HG03039 (cell line): ENCODE measurements at regions not wholly inside any gene's neighbourhood (a gene's known extent, or its start where the extent isn't known, plus 50 kb on each side); places are given as distances from the start of the nearest gene placed in this dataset.
A peak's percentile ranks its signal among the peaks of the same experiment; 100 is the strongest.

Experiments used
- ATAC-seq: cut with Tn5 transposase; IDR thresholded peaks from one replicate; pipeline ENCODE4 v1.9.1; 2021; ENCODE audit warnings: mild to moderate bottlenecking, moderate library complexity; ENCODE audit not compliant: unreplicated experiment

DNA sequence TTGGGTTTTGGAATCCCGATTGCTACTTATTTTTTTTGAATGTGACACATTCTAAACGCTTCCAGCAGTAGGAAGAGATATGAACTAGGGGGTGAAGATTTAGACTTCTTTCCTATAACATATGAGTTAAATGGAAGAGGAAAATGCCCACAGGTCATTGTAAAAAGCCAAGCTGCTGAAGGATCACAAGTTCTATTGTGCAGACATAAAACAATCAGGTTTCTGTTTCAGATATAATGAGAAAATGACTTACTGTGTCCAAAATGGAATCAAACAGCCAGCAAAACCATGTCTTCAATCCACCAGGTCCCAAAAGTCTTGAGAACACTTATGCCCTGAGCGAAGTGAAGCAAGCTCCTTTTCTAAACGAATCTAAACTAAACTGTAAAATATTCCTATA is 157.0 kb upstream of the SOX9 start:
- ATAC-seq: no peak

DNA sequence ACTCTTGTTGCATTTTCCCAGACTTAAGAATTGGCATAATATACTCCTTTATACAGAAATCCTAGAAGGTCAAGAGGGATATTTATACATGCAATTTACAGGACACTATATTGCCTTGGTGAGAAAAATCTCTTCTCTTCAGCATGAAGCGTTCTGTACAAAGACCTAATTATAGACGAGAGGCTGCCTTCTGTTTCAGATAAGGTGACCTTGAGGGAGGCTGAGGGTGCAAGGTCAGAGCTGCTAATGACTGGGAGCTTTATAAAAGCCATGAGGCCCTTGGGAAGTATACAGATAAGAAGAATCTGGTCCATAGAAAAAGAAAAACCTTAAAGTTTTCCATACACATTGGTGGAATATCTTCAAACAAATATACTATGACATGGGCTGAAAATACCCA is 156.3 kb upstream of the SOX9 start:
- no peak for ATAC-seq

- ATAC-seq: no peak
Observed at GRCh38 chr17:71966055-71966454, 154.8 kb upstream of the SOX9 start.

DNA sequence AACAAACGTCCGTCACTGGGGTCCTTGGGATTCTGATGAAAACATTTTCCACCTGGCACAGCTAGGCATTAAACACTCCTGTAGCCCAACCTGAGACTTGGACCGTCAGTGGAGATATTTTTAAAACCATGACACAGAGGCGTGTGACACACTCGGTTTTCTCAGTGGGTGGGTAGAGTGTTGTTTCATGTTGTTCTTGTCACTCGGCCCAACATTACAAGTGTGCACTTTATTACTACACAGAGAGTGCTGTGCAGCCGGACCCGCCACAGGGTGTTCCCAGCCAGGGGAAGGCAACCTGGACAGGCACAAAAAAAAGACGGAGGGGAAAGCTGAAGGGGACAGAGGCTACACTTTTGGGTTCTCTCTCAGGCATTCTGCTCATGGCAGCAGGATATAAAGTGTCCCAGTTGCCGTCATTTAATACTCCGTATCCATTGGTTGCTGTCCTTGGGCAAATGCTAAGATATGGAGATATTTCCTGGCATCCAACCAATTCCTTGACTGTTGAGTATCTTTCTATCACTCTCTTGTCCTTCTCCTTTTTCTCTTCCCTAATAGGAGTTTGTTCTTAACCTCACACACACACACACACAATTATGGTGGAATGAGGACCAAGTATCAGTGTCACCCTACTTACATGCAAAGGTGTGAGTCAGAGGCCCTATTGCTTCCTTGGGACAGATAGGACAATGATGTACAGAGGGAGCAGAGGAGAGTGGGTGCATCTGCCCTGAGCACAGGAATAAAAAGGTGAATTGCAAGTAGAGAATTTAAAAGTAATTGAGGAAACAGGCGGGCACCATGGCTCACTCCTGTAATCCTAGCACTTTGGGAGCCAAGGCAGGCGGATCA is 154.1 kb upstream of the SOX9 start:
- no peak for ATAC-seq

GRCh38 chr17:71969500-71969899 is 151.3 kb upstream of the SOX9 start:
- no peak for ATAC-seq

DNA sequence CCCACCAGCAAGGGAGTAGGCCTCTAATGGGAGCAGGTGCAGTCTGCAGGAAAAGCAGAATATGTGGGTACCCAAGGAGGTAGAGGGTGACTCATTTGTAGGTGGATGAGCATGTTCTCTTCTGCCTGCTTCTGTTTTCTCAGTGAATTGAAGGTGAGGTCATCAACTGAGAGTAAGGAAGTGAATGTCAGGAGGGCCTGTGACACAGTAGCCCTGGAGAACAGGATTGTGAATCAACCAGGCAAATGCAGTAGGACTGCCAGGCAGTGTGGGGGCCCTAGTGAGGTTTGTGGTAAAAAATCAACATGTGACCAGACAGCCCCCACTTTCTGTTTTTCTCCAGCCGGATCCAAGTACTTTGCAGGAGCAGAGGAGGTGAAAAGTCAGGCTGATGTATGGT is 150.5 kb upstream of the SOX9 start:
- ATAC-seq: peak; percentile 68

- ATAC-seq: no peak
Observed at GRCh38 chr17:71974051-71974450, 146.8 kb upstream of the SOX9 start.

DNA sequence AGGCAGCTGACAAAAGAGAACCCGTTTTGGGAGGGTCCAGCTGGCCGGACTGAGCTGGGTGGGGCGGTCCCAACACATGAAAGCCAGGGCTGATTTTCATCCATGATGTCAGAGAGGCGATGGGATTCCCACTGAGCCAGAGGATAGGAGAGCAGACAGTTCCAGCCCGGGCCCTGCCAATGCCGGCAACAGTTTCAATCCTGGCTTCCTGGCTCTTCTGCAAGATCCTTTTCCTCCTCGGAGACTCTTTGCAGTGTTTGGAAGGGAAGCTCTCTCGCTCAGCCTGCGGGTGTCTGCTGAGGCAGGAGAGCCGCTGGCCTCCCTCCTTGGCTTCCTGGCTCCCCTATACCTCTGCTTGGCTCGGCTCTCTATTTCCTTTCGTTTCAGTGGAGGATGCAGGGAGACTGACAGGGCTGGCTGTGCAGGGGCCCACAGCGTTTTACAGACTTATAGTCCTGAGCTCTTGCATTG is 145.5 kb upstream of the SOX9 start:
- no peak for ATAC-seq

GRCh38 chr17:71976011-71976649 is 144.7 kb upstream of the SOX9 start:
- no peak for ATAC-seq

DNA sequence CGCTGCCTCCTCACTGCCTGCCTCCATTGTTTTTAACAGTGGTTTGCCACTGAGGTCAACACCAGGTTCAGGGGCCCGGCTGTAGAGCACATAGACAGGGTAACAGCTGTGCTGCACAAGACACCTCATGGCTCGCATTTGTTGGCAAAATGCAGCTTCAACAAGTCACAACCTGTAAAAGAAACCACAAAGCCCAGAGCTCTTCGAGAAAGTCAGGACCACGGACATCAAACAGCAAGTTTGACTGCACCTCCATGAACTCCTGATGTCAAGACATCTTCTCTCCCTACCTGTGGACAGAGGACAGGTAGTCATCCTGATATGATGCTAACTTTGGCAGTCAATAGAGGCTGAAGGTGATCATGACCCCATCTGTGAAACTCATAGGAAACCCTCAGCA is 142.4 kb upstream of the SOX9 start:
- ATAC-seq: no peak

DNA sequence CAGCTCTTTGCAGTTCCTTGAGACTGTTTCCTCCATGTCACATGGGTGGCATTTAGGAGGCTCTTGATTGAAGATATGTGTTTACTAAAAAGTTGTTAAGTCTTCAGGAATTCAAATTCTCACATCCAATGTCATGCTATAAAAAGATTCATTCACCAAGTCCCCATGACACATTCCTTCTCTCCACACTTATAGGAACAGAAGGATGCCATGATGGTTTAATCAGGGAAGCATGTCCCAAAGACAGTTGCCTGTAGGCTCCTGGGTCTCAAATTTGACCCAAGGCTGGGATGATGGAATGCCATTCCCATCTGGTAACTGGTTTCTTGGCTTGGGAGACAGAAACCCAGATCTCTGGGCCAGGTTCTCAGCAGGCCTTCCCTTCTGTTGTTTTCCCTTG is 140.6 kb upstream of the SOX9 start:
- ATAC-seq: no peak

DNA sequence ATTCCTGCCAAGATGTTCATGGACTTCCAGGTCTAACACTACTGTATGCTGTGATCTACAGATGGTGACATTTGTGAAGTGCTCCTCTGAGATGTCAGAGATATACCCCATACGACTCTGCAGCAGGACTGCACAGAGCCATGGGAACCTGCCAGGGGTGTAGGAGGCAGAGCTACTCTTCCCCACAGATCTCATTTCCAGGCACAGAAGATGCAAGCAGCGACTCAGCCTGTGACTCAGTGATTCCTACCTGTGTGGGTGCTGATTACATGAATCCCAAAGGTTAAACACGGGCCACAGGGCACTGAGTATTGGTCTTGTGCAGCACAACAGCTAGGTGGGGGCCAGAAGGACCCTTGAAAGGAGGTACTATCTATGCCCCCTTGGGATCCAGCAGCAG is 137.0 kb upstream of the SOX9 start:
- ATAC-seq: no peak

DNA sequence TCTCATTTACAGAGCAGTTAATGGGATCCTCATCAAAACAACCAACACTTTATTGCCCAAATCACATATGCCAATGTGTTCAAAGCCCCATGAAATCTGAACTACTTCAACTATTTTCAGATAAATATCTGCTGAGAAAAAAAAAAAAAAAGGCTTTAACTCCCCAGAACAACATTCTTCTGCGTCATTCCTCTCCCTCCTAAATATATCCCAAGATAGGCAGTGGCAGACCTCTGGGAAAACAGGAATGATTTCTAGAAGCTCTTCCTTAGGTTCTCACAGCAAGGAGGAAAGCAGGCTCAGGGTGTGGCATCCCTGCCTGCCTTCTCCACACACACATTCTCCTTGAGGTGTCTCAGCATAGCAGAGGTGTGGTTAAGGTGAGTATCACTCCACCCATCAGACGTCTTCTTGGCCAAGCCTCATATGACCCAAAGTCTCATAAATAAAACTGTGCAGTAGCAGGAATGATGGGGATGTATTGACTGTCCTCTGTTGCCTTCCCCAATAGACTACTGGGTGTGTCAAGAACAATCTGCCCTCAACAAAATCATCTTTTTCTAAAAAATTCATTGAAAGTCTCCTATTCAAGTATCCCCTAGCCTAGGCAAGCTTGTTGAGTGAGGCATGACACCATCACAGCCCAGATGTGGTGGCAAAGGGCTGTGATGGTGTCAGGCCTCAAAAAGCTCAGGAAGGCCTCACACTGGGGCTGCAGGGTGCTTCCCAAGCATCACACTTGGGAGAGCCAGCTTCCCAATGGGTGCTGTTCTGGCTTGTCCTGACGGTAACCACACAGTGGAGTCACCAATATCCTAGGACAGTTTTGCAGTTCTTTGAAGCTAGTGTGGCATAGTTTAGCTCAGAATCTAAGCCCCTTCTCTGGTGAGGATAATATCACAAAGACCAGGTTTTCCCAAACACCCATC is 135.4 kb upstream of the SOX9 start:
- no peak for ATAC-seq

GRCh38 chr17:71986886-71987285 is 133.9 kb upstream of the SOX9 start:
- ATAC-seq: no peak

GRCh38 chr17:71987634-71988033 is 133.2 kb upstream of the SOX9 start:
- no peak for ATAC-seq

DNA sequence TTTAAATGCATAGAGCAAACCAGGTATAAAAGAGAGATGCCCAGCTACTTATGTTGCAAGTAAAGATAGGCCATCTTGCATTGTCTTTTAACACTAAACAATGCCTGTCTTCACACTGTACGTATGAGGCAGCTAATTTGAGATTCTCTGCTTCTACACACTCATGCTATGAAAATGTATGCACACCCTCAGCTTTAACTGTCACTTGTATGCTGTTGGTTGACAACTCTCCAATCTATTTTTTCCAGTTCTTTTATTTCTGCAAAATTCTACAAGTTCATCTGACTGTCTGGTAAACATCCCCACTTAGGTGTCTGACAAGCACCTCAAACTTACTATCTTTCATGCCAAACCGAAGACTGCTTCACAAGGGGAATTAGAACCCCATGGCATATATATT is 131.7 kb upstream of the SOX9 start:
- no peak for ATAC-seq

GRCh38 chr17:71993363-71993762 is 127.5 kb upstream of the SOX9 start:
- no peak for ATAC-seq

GRCh38 chr17:71995590-71995989 is 125.2 kb upstream of the SOX9 start:
- no peak for ATAC-seq

DNA sequence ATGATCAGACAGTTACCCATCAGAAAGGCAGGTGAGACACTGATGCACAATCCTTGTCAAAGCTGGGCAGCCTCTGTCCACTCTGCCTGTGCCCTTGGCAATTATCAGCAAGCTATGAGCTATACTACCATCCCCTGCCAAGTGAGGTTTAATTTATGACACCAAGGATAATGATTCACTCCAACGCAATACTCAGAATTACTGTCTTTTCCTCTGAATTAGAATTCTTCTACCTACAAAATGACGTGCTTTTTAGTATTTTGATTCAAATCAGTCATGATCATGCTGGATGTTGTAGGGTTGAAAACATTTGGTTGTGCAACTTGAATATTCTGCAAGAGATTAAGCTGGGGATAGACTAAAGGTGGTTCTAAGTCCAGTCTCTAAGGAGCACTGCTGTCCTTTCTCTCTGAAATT is 116.8 kb upstream of the SOX9 start:
- no peak for ATAC-seq

- peak; percentile 47 for ATAC-seq
Observed at GRCh38 chr17:72004611-72005331, 116.0 kb upstream of the SOX9 start.
